Left kidney (tissue), 1 donor: ENCODE measurements at regions not wholly inside any gene's neighbourhood (a gene's known extent, or its start where the extent isn't known, plus 50 kb on each side); places are given as distances from the start of the nearest gene placed in this dataset.
A peak's percentile ranks its signal among the peaks of the same experiment; 100 is the strongest.

Experiments used
- DNase-seq: peaks from one replicate; pipeline ENCODE4 v3.0.0-alpha.2; 2013

DNA sequence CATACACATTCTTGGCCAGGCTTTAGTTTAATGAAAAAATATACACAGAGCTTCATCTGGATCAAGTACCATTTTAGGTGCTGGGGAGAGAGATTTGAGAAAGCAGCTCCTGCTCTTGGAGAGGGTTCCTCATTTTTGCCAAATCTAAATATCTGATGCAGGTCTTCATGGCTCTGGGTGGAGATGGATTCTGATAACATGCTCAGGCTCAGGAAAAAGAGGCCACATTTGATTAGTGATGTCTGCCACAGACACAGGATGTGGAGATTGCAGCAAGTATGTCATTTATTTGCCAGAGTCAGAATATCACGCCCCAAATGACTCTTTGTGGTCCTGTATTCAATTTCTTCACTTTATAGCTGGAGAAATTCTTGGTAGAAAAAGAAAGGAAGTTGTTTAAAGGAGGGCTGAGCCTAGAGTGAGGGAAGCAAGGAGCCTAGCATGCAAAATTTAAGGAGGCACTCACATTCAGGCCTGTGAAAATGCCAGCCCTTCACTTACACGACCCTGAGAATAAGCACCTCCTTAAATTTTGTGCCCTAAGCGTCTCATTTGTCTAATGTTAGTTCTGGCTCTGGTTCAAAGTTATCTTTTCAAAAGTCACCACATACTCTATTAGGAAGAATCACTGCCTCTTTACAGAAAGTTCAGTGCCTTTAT lies 492.9 kb upstream of the TBX3 start:
- no peak for DNase-seq

DNA sequence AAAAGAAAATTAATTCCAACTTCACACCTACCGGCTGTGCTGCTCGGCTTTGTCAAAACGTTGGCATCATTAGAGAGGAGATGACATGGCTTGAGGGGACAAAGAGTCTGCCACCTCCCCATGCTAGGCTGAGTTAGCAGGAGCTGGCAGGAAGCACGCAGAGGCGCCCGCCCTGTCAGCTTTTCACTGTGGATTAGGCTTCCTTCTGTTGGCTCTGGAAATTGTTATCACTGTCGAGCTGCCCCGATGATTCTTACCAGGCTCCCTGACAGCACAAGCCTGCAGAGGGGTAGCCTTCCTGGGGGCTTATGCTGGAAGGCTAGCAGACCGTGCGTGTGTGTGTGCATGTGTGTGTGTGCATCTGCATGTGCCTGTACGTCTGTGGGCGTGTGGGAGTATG lies 490.9 kb upstream of the TBX3 start:
- DNase-seq: no peak

DNA sequence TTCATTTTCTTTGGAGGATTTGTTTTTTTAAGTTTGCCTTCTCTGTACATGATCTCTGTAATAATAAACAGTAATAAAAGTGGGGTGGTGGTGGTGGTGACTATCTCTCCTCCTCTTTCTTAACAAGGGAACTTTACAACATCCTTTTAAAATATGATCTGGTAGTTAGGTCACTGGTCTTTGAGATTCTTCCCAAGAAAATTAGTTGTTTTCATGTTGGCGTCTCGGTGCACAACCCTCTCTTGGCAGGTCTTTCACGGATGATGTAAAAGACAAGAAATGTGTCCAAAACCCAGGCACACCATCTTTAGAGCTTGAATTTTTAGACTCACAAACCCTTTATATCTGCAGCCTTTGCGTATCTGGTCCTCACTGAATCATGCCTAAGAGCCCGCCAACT lies 488.5 kb upstream of the TBX3 start:
- no peak for DNase-seq

DNA sequence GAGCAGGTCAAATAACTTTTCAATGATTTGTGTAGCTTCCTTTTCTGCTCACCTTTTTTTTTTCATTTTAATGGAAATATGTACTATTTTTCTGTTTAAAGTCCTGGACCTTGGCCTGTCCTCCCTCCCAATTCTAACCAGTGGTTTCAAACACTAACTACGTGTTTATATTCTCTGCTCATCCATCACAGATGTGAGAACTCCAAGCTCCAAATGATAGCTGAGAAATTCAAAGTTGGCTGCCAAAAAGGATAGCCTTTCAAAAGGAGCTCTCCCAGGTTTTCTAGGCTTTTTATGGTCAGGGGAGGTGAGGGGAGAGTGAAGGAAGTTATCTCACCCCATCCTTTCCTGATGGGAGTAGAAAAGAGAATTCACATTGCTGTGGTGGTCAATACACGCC lies 486.0 kb upstream of the TBX3 start:
- DNase-seq: no peak

DNA sequence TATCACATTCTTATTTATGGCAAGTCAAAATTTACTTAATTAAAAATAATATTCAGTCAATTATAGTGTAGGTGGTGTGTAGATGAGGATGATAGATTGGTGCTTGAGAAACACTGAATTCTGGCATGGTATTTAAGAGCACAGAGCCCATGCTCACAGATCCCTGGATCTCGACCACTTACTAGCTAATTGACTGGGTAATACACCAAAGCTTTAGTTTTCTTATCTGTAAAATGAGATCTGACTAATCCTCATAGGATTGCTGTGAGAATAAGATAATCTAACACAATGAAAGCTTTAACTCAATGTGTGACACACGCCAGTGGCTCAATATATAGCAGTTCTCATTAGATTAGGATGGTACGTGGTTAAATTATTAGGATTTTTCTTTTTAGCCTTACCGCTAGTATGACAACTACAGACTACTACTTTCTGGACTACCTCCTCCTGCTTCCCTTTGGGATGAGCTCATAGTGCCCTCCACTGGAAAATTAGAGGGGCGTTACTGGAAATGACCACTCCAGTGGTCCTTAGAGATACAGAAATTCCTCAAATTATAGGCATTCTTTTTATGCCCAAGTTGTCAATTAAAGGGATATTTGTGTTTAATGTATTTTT lies 482.8 kb upstream of the TBX3 start:
- DNase-seq: no peak

DNA sequence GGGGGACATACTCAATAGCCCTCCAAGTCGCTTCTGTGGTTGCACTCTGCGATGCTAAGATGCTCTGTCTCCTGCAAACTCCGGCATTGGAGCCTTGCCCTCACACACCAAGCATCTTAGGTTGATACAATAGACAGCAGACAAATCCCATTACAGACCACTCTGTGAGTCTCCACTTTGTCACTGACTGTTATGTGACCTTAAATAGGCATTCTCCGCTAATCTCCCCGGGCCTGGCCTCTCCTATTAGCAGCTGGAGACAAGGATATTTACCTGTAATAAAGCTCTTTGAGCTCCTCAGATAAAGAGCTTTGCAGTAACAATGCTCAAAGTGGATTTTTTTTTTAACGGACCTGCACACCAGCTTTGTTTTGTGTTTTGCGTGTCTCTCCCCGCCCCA lies 479.7 kb upstream of the TBX3 start:
- no peak for DNase-seq

DNA sequence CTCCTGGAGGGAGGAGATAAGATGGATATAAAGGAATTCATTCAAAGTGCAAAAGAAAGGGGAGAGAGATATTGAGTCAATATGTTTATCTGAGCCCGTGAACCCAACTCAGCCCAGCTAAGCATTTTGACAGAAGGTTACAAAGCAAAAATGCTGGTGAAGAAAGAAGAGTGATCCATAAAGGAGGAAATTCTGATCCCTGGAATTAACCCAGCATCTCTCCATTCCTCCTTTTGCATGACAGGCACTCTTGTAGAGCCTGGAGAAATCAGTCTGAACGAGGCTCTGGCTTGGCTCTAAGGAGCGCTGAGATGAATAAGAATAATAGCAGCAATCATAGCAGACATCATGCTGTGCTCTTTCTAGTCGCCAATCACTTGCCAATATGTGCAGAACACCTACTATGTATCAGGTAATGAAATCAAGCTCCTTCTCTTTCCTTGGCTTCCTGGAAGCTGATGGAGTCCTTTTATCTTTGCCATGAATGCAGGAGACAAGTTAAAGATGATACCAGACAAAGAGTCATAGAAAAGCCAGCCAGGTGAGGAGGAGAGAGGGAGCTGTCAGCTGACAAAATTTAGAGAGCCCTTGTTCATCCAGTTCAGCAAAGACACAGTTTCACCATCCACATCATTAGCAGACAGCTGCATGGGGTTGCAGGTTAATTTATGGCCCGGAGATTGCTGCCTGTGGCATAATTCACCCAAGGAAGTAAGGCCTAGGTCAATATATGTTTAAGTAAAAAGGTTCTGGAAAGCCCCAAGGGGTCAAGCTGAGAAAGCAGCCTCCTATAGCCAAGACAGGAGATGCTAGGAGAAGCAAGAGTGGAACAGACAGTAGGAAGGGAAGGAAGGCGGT lies 476.5 kb upstream of the TBX3 start:
- DNase-seq: no peak

DNA sequence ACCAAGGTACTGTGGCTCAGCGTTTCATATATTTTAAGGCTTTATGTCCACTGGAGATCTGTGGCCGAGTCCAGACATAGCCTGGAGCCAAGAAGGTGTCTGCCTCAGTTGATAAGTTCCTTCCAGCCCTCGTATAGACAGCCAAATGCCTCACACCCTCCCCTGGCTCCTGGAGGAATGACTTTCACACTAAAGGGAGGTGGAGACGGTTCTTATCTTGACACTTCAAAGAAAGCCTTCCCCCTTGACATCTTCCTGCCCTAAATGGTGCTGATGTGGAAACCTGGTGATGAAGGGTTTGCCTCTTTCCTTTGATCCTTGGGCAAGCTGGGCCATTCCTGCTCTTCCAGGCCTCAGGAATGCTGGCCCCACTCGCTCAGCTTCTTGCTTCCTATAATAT lies 474.8 kb upstream of the TBX3 start:
- DNase-seq: no peak

DNA sequence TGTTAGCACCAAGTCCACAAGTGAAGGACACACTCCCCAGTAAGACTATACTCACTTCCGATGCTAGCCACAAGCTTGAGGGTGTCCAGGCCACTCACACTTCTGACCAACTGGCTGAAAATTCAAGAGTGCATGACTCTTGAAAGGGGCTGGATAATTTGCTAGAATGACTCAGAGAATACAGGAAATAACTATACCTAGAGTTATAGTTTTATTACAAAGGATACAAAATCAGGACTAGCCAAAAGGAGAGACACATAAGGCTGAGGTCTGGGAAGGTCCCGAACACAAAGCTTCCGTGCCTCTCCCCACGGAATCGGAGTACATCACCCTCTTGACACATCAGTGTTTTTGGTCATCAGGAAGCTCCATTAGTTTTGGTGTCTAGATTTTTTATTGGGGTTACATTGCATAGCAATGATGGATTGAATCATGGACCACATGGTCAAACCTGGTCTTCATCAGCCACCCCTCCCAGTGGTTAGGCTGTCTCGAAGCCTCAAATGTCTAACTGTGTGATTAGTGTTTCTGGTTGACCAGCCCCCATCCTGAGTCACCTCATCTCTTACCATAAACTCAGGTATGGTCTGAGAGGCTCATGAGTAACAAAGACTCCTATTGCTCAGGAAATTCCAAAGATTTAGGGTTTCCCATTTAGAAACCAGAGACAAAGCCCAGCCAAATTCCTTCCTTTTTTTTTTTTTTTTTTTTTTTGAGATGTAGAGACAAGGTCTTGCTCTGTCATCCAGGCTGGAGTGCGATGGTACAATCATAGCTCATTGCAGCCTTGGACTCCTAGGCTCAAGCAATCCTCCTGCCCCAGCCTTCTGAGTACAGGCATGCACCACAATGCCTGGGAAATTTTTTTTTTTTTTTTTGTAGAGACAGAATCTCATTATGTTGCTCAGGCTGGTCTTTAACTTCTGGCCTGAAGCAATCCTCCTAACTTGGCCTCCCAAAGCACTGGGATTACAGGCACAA lies 472.0 kb upstream of the TBX3 start:
- DNase-seq: no peak

DNA sequence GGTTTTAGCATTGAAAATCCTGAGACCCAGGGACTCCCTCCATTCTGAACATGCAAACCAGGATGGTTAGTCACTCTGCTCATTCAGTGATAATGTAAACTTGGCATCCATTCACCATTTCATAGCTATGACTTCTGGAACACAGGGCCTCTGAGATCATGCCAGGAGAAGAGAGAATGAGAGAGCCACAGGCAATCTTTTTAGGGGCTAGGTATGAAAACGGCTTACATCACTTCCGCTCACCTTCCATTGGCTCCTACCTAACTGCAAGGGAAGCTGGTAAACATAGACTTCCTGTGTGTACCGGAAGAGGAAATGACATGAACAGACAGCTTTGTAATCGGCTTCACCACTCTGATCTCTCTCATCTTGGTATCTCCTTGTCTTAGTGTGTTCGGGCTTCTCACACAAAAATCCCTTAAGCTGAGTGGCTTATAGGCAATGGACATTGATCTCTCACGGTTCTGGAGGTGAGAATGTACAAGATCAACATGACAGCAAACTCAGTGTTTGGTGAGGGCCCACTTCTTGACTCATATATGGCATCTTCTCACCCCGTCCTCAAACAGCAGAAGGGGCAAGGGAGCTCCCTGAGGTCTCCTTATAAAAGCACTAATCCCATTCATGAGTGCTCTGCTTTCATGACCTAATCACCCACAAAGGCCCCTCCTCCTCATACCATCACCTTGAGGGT lies 465.9 kb upstream of the TBX3 start:
- no peak for DNase-seq

DNA sequence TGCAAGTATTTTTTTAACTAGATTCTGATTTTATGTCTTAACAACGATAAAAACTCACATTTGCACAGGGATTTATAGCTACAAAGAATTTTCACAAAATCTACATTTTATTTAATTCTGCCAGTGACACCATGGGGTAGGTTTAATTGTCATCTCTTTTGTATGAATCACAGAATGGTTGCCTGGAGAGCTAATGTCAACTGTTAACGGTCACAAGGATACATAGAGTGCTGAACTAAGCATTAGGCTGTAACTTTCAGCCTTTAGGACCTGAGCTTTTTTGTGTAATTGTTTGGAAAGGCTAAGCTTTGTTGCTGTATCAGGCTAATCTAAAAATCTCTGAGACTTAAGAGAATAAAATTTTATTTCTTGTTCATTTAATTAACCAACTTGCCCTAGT lies 465.3 kb upstream of the TBX3 start:
- no peak for DNase-seq

DNA sequence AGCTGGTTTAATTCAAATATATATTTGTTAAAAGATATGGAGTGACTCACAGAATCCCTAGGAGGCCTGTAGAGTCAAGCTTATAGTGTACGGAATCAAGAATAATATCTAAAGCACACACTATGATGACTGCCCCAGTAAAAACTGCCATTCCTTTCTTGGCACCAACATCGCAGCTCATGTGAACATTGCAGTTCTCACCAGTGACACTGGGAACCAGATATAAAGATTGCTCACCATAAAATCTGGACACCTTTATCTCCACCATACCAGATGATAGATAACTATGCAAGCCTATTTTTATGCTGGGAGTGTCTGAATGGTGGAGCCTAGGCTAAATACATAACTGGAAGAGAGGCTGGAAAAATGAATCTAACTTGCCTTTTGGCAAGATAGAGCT lies 463.9 kb upstream of the TBX3 start:
- no peak for DNase-seq

DNA sequence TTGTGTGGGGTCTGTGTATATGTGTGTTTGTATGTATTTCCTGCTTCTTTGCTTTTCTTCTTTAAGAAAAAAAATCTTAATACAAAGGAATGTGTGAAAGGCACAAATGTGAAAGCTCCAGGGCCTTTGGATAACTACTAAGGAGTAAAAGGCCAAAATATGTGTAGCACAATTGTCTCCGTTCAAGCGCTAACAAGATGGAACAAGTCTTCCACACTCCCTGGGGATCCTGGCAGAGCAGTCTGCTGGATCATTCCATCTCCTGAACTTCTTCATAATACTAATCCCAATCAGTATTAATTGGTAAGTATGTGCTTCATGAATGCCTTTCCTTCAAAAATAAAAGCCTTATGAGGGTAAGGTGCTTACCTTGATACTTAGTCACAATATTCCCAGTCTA lies 462.5 kb upstream of the TBX3 start:
- no peak for DNase-seq

DNA sequence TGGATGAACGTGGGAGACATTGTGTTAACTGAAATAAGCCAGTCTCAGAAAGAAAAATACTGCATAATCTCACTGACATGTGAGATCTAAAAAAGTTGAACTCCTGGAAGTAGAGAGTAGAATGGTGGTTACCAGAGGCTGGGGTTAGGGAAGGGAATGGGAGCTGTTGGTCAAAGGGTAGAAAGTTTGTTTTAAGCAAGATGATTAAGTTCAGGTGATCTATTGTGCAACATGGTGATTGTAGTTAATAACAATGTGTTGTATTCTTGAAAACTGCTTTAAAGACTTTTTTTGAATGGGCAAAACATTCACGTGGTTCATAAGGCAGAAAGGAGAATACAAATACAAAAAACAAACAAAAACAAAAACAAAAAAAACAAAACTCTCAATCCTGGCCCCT lies 460.4 kb upstream of the TBX3 start:
- no peak for DNase-seq

DNA sequence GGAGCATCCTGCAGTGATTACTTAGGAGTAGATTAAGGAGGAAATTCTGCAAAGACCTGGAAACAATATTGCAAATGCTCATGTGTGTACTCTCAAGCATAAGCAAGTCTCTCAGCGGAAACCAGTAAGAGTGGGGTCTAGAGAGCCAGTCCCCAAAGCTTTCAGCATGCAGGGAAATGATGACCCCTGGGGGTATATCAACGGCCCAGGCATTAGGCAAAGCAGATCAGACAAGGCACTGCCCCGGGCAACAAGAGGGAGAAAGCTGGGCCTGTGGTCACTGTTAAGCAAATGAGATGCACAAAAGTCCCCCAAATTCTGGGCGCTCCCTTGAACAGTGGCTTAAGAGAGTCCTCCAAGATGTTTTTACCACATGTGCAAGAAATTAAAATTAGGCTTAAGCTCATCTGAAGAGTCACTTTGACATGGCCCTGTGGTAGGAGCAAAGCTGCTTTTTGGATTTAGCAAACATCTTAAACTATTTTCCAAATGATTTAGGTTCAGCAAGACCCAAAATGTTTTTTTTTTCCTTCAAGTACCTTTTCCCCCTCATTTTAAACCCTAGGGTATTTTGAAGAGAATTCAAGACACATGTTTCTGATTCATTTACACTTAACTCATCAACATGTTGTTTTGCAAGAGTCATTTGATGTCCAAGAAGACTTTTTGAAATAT lies 457.1 kb upstream of the TBX3 start:
- no peak for DNase-seq

DNA sequence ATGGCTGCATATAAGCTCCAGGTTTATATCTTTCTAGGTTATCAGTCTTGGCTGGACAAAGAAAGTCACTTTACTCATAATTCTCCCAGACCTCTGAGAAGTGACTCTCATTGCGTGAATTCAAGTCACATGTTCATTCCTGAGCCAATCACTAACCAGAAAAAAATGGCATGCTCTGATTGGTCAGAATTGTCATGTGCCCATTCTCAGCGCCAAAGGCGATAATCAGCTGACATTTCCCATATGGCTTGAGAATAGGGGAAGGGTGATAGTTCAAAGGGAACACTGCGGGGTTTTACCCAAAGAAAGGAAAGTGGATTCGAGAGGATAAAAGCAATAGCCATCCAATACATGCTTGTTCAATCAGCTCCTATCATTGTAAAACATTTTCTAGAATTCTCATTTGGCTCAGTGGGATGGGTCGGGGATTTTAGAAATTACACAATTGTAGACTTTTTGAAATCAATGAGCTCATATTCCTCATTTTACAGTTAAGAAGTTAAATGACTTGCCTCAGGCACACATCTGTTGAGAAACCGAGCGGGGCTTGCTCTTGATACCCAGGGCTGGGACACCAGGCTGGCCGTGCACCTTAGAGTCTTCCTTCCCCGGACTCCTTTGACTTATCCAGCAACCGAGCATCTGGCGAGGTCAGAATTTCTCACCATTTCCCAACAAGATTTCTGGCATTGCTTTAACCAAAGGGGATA lies 454.0 kb upstream of the TBX3 start:
- DNase-seq: no peak

DNA sequence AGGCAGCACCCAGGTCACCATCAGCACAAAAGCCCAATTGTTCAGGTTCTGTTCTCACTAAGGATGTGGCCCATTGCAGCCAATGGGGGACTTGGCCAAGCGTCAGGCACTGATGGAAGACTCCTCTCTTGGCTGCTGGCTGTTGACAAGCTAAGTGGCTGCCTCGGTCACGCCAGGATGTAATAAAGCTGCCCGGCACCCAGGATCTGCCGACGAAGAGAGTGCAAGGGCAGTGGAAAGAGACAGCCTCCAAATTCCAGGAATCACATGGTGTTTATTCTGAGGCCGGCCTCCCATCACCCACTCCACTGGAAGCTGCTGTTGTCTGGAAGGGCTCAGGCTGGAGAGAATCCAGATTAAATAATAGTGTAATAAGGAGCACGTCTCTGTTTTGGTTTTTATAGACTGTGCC lies 451.8 kb upstream of the TBX3 start:
- peak; percentile 26 for DNase-seq

DNA sequence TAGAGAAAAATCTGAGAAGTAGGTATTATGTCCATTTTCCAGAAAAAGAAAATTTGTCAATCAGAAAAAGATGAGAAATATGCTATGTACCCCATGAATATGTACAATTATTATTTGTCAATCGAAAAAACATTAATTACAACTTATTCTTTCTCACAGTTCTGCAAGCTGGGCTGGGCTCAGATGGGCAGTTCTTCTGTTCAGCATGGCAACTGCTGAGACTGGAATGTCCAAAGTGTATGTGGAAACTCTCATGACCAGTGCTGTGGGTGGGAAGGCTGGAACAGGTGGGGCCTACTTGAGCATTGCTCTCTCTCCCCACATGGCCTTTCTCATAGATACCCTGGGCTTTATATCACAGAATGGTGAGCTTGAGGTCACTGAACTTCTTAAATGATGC lies 450.3 kb upstream of the TBX3 start:
- DNase-seq: no peak

DNA sequence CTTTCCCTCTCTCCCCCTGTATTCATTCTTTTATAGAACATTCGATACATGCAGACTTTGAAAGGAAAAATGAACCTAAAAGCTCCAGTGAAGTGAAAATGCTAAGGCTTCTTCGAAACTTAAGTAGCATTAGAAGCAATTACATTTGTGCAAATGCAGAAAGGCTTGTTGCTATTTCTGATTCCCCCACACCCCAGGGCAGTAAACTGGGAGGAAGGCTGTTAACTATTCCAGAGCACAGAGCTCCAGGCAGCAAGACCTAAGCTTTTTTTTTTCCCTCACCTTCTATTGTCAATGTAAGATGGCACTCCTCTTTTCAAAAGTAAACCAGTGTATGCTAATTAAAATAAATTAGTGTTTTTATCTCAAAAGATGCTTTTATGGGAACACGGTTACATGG lies 448.9 kb upstream of the TBX3 start:
- DNase-seq: no peak

DNA sequence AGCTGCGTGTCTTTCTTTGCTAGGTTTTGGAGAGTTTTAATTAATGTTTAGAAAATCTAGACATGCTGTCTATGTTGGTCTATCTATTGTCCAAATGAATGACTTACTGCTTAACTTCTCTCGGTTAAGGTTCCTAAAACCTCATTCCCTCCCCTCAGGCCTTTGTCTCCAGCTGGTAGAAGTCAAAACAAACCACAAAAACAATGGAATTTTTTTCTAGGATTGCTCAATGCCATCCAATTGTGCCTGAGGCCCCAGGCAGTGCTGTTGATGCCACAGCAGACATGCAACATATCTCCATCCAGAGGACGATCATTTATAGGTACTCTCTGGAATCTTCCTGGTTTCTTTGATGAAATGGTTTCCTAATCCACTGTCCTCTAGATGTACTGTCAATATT lies 448.2 kb upstream of the TBX3 start:
- no peak for DNase-seq
